Activated CD8-positive, alpha-beta memory T cell treated with anti-CD3 and anti-CD28 coated beads, Interleukin-2, amount 10 ng/mL, durations not matched to agents 7 days and 5 days (primary cell): ENCODE measurements at regions not wholly inside any gene's neighbourhood (a gene's known extent, or its start where the extent isn't known, plus 50 kb on each side); places are given as distances from the start of the nearest gene placed in this dataset.
"Not testable (repeated sequence)": the region's sequence is repeated elsewhere in the genome, so short reads cannot be mapped to it uniquely, and the experiment has no call there.

Experiments used
- ATAC-seq: fragments of 150-1000 bp; cut with Tn5 transposase; one replicate; pipeline ENCODE4 v1.10.0; 2021; ENCODE audit warnings: moderate library complexity
- CTCF ChIA-PET: fragments of 350-600 bp; sonication (Branson Sonifier 250); formaldehyde crosslinking; loops from one replicate; lab custom pipeline; 2021; ENCODE audit warnings: antibody characterized with exemption; lab: Charles Lee
- DNase-seq: peaks from one replicate; pipeline ENCODE4 v3.0.0-alpha.2; 2020
- H3K27ac Mint-ChIP-seq: one replicate; pipeline ENCODE4 v1.8.0; 2021; ENCODE audit warnings: mild to moderate bottlenecking, mixed read lengths
- H3K27me3 Mint-ChIP-seq: one replicate; pipeline ENCODE4 v1.8.0; 2021; ENCODE audit warnings: mixed read lengths
- H3K36me3 Mint-ChIP-seq: one replicate; pipeline ENCODE4 v1.8.0; 2021; ENCODE audit warnings: mild to moderate bottlenecking, mixed read lengths
- H3K4me1 Mint-ChIP-seq: one replicate; pipeline ENCODE4 v1.8.0; 2021; ENCODE audit warnings: mixed read lengths
- H3K4me3 Mint-ChIP-seq: one replicate; pipeline ENCODE4 v1.8.0; 2021; ENCODE audit warnings: mild to moderate bottlenecking, moderate library complexity, mixed read lengths
- H3K9me3 Mint-ChIP-seq: one replicate; pipeline ENCODE4 v1.8.0; 2022; ENCODE audit warnings: low read depth, mixed read lengths

DNA sequence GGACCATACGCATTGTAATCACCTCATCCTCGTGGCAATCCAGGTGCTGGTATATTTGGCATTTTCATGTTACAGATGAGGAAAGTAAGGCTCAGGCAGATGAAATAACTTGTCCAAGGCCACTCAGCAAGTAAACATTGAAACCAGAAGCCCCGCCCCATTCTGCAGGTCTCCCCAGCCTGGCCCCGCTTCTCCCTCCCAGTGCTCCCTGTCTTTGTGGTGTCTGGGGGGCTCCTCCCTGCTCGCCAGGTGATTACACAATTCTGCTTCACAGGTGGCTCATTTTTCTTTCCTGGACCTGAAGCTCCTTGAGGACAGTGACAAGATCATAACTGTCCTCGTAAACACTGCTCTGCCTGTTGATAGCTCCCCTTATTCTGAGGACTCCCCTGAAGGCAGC is 531.5 kb upstream of the B3GAT1 start:
- ATAC-seq: no peak

DNA sequence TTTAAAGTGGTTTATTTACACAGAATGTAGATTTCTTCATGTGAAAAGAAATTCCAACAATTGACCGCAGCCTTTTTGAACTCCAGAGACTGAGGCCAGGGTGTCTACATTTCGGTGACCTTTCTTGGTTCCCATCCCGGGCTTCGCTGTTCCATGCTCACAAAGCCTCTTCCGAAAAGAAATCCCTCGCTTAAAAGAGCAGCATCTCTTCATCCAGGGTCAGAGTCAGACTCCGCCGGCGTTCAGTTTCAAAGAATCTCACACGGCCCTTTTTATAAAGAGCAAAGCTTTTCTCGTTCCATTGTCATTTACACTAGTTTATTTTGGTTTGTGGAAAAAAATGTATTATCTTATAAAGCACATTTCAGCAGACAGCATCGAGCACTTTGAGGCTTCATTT is 530.6 kb upstream of the B3GAT1 start:
- Mint-ChIP-seq H3K27me3 (peaks cover 2% of the 10 kb centered on the region), H3K4me3 (no peak overlapping the region), H3K9me3 (no peaks in the 10 kb centered on the region), H3K27ac (no peak overlapping the region), H3K4me1 (no peaks in the 10 kb centered on the region), H3K36me3 (no peaks in the 10 kb centered on the region)
- DNase-seq (no peak), ATAC-seq (no peak)
- CTCF ChIA-PET: no interaction called here

More for the DNA sequence above, 531.5 kb upstream of the B3GAT1 start:
- H3K27me3 Mint-ChIP-seq: peaks cover 2% of the 10 kb centered on the region
- H3K27ac Mint-ChIP-seq: no peak overlapping the region
- no peak overlapping the region for H3K4me3 Mint-ChIP-seq
- H3K9me3 Mint-ChIP-seq: no peaks in the 10 kb centered on the region
- H3K36me3 Mint-ChIP-seq: no peaks in the 10 kb centered on the region
- CTCF ChIA-PET: no interaction called here
- DNase-seq: no peak
- H3K4me1 Mint-ChIP-seq: no peaks in the 10 kb centered on the region

DNA sequence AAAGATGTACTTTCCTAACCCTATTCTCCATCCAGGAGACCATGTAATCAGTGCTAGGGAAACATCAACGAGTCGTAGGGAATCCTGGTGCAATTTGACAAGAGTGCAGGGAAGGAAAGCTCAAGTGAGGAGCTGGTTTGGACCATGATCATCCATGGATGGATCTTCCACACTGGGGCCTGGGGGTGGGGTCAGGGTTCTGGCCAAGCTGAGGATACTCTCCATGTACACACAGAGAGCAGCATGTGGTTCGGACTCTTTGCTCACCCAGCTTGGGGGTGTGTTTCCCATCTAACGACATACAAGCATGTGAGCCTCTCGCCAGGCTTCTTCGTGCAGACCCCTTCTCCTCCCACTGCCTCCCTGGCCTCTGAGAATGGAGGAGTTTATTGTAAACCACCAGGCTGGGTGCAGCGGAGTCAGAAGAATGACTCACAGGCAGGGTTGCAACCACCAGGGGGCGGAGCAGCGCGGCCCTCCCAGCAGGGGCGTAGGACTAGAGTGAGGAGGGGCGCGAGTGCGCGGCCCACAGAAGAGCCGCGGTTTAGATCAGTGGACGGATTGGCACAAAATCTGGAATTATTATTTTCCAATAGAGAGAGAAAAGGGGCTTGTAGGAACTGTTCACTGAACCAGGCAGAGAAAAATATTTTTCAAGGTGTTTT is 530.0 kb upstream of the B3GAT1 start:
- H3K9me3 Mint-ChIP-seq, DNase-seq, H3K27ac Mint-ChIP-seq, H3K4me1 Mint-ChIP-seq, H3K36me3 Mint-ChIP-seq, CTCF ChIA-PET, H3K27me3 Mint-ChIP-seq, ATAC-seq, H3K4me3 Mint-ChIP-seq: not testable (repeated sequence)

DNA sequence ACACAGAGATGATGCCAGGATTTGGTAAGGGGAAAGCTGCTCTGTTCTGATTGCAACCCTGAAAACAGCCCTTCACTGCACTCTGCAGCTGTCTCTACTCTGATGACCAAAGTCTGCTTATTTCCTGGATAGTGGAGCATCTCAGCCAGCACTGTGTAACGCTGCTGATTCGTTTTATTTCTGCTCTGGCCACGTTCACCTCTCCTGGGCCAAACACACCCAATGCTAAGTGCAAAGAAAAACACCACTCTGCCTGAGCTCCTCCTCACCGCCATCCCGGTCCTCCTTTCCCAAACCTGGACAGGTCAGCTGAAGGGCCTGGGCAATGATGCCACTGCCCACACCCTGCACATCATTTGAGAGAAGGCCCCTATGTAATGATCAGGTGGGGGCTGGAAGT is 529.3 kb upstream of the B3GAT1 start:
- CTCF ChIA-PET: no interaction called here
- DNase-seq (no peak), ATAC-seq (no peak)
- no peaks in the 10 kb centered on the region for H3K36me3 Mint-ChIP-seq
- no peaks in the 10 kb centered on the region for H3K27me3 Mint-ChIP-seq
- no peak overlapping the region for H3K4me3 Mint-ChIP-seq
- no peaks in the 10 kb centered on the region for H3K9me3 Mint-ChIP-seq
- no peak overlapping the region for H3K27ac Mint-ChIP-seq
- H3K4me1 Mint-ChIP-seq: no peaks in the 10 kb centered on the region

DNA sequence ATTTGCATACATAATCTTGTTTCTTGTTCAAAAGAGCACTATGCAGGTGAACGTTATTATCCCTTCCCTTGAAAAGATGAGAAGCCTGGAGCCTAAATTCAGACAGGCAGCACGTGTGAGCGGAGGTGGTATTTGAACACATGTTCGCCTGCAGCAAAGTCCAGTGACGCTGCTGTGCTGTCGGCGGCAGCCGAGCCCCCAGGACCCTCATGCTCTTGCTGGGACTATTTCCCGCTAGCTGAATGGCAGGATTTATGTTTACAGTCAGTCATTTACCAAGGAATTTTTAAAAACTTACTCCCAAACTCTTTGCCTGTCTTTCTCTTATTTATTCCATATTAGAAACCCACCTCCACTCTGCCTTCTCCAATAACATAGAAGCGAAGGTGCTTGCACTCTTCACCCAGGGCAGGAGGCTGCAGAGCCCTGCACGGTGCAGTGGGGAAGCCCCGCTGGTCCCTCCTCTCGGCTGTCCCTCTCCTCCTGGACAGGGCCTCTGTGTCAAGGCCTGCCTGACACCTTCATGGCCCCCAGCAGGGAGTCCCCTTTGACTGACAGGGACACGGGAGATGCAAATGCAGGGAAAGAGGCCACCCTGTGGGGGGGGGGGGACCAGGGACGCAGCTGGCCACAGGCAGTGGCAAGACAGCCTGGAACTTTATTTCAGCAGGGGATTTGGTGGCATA is 528.5 kb upstream of the B3GAT1 start:
- CTCF ChIA-PET: no interaction called here
- Mint-ChIP-seq H3K27ac (no peak overlapping the region), H3K9me3 (no peaks in the 10 kb centered on the region), H3K36me3 (no peaks in the 10 kb centered on the region), H3K4me1 (no peaks in the 10 kb centered on the region), H3K27me3 (no peaks in the 10 kb centered on the region), H3K4me3 (no peak overlapping the region)
- no peak for ATAC-seq
- DNase-seq: no peak

DNA sequence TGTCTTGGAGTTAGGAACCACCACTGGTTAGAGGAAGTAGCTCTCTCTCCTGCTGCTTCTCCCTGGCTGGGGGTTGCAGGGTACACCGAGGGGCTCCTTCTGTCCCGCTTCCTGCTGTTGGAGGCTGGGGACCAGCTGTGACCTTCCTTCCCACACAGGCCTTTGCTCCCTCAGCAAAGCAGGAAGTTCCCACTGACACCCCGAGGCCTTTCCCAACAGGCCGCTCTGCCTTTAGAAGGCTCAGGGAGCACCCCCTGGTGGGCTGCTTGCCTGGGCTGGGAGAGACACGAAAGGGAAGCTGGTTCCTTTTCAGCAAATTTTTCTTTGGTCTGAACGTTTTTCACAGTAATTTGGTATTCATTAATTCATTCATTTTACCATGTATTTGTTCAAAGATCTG is 527.9 kb upstream of the B3GAT1 start:
- DNase-seq (no peak), ATAC-seq (no peak)
- no peak overlapping the region for H3K27ac Mint-ChIP-seq
- H3K36me3 Mint-ChIP-seq: no peaks in the 10 kb centered on the region
- H3K4me1 Mint-ChIP-seq: no peaks in the 10 kb centered on the region
- CTCF ChIA-PET: no interaction called here
- no peaks in the 10 kb centered on the region for H3K9me3 Mint-ChIP-seq
- H3K27me3 Mint-ChIP-seq: no peaks in the 10 kb centered on the region
- H3K4me3 Mint-ChIP-seq: no peak overlapping the region

DNA sequence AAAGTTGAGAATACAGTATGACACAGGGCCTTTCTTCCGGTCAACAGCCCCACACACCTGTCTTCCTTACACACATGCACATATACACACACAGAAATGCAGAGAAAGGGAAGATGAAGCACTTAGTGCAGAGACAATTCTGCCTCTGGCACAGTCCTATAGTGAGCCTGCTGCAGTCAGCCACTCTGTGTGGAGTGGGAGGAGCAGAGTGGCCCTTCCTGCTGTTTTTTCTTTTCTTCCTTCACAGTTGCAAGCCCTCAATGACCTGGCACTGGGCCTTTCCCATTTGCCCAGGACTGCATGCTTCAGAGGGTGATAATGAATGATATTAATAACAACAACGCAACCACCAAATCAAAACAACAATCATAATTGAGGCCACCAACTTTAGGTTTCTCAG is 527.0 kb upstream of the B3GAT1 start:
- Mint-ChIP-seq H3K27ac (no peak overlapping the region), H3K36me3 (no peaks in the 10 kb centered on the region), H3K27me3 (no peaks in the 10 kb centered on the region), H3K9me3 (no peaks in the 10 kb centered on the region), H3K4me3 (no peak overlapping the region), H3K4me1 (no peaks in the 10 kb centered on the region)
- ATAC-seq: no peak
- CTCF ChIA-PET: no interaction called here
- no peak for DNase-seq

DNA sequence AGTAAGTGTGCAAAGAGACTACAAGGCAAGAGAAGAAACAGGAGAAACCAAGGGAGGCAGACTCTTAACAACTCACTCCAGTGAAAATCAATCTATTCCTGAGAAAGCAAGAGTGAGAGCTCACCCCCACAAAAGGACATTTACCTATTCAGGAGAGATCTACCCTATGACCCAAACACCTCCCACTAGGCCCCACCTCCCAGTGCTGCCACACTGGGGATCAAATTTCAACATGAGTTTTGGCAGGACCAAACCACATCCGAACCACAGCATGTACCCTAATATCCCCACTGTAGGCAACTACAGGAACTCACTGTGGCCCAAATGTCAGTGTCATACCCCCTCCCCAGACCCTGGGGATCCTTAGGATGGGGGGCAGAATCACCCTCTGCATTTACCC is 526.2 kb upstream of the B3GAT1 start:
- Mint-ChIP-seq H3K36me3 (no peaks in the 10 kb centered on the region), H3K4me1 (no peaks in the 10 kb centered on the region), H3K27ac (no peak overlapping the region), H3K4me3 (no peak overlapping the region), H3K27me3 (peaks cover 2% of the 10 kb centered on the region), H3K9me3 (no peaks in the 10 kb centered on the region)
- DNase-seq (no peak), ATAC-seq (no peak)
- CTCF ChIA-PET: no interaction called here

DNA sequence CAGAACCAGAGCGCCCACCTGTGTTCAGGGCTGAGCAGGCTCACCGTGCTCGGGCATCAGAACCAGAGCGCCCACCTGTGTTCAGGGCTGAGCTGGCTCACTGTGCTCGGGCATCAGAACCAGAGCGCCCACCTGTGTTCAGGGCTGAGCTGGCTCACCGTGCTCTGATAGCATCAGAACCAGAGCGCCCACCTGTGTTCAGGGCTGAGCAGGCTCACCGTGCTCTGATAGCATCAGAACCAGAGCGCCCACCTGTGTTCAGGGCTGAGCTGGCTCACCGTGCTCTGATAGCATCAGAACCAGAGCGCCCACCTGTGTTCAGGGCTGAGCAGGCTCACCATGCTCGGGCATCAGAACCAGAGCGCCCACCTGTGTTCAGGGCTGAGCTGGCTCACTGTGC is 525.2 kb upstream of the B3GAT1 start:
- H3K4me1 Mint-ChIP-seq, DNase-seq, H3K4me3 Mint-ChIP-seq, H3K36me3 Mint-ChIP-seq, H3K9me3 Mint-ChIP-seq, H3K27ac Mint-ChIP-seq, H3K27me3 Mint-ChIP-seq, CTCF ChIA-PET, ATAC-seq: not testable (repeated sequence)

DNA sequence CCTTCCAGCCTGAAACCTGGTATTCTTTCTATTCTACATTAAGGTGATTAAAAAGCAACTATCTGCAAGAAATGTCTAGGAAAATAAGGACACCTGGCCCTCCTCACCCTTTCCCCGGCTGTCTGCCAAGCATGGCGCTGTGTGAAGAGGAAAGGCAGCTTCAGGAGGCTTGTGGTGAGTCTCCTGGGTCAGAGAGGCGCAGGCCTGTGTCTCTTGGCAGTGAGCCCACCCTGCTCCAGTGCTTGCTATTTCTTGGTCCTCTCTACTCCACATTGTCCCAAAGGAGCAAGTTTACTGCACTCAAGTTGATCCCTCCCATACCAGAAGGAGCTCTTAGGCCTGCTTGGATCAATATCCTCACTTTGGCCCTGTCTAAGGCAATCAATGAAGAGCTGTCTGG is 520.7 kb upstream of the B3GAT1 start:
- Mint-ChIP-seq H3K36me3 (no peaks in the 10 kb centered on the region), H3K4me3 (no peak overlapping the region), H3K4me1 (no peaks in the 10 kb centered on the region), H3K27ac (no peak overlapping the region), H3K27me3 (peaks cover 2% of the 10 kb centered on the region), H3K9me3 (peaks cover under 1% of the 10 kb centered on the region)
- ATAC-seq (no peak), DNase-seq (no peak)
- CTCF ChIA-PET: no interaction called here

DNA sequence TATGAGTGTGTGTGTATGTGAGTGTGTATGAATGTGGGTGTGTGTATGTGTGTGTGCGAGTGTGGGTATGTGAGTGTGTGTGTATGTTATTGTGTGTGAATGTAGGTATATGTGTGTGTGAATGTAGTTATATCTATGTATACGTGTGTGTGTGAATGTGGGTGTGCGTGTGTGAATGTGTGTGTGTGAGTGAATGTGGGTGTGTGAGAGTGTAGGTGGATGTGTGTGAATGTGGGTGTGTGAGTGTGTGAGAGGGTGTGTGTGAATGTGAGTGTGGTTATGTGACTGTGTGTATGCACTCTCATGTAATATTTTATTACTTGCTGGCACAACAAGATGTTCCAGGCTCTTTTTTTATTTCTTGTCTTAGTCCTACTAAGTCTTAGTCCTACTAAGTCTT is 513.4 kb upstream of the B3GAT1 start:
- DNase-seq (no peak), ATAC-seq (no peak)
- peaks cover 5% of the 10 kb centered on the region for H3K9me3 Mint-ChIP-seq
- H3K4me1 Mint-ChIP-seq: no peaks in the 10 kb centered on the region
- no peak overlapping the region for H3K4me3 Mint-ChIP-seq
- no peaks in the 10 kb centered on the region for H3K36me3 Mint-ChIP-seq
- H3K27me3 Mint-ChIP-seq: peaks cover 6% of the 10 kb centered on the region
- CTCF ChIA-PET: no interaction called here
- H3K27ac Mint-ChIP-seq: no peak overlapping the region

DNA sequence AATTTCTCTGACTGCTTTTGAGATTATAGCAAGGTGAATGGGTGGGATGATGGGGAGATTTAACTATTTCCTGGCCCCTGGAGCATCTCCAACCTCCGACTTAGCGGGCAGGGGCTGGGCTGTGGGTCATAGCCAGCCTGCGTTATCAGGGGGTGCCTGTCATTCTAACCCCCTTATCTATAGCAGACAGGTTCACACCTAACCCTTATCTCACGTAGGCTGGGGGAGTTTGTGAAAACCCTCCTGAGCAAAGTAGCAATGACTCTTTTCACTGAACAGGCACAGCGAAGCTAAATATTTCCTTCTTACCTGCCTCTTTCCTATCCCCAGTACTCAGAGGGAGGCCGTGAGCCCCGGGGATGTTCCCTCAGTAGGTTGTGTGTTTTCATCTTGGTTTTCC is 511.4 kb upstream of the B3GAT1 start:
- H3K4me3 Mint-ChIP-seq: no peak overlapping the region
- H3K36me3 Mint-ChIP-seq: no peaks in the 10 kb centered on the region
- peaks cover 5% of the 10 kb centered on the region for H3K9me3 Mint-ChIP-seq
- no peak for DNase-seq
- no peak for ATAC-seq
- H3K4me1 Mint-ChIP-seq: no peaks in the 10 kb centered on the region
- no peak overlapping the region for H3K27ac Mint-ChIP-seq
- CTCF ChIA-PET: no interaction called here
- peaks cover 12% of the 10 kb centered on the region for H3K27me3 Mint-ChIP-seq

DNA sequence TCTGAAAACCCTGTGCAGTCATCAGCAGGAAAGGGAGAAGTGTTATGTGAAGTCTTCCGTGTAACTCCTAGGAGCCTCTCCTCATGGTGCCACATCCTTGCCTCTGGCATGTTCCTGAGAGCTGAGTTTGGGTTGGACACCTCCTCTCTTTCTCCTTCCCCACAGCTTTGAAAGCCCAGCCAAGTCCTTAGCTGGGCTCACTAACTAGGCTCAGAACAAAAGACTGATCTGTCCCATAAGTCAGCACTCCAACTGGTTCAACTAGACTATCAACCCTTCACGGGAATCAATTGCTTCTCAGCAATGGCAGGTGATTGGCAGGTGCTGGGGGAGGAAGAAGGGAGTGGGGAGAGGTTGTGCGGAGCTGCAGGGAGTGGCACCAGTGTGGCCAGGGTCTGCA is 509.9 kb upstream of the B3GAT1 start:
- H3K27me3 Mint-ChIP-seq: peaks cover 12% of the 10 kb centered on the region
- ATAC-seq: no peak

DNA sequence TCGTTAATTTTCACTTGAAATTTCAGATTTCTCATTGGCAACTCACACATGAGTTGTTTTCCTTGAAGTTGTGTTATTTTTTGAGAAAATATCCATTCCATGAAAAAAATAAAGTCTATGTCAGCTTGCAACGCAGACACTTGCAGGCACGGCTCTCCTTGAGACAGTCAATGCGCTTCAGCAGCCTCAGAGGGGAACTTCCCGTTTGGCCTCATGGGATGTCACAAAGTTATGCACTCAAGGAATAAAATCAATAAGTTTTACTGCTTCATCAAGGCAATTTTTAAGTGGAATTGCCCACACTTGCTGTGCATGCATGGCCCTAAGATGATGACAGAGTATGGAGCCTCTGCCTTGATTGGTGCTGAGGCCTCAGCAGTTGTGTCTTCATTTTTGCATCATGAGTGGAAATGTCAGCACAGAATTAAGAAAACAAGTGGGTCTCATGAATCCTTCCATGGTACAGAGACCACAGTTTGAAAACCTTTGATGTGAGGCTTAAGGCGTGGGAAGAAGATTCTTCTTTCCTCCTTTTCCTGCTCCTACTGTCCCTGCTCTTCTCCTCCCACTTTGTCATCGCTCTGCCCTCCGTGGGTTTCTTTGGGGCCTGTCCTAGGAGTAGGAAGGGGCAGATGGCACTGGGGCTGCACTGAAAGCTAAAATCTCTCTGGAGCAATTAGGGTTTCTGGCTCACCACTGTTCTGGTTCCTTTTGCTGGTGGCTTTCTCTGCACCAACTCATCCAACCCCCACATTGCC is 509.0 kb upstream of the B3GAT1 start:
- H3K9me3 Mint-ChIP-seq: peaks cover 3% of the 10 kb centered on the region
- H3K36me3 Mint-ChIP-seq: no peaks in the 10 kb centered on the region
- H3K27ac Mint-ChIP-seq: no peak overlapping the region
- ATAC-seq (no peak), DNase-seq (no peak)
- H3K4me1 Mint-ChIP-seq: no peaks in the 10 kb centered on the region
- peaks cover 12% of the 10 kb centered on the region for H3K27me3 Mint-ChIP-seq
- no peak overlapping the region for H3K4me3 Mint-ChIP-seq
- CTCF ChIA-PET: no interaction called here

More for the DNA sequence above, 509.9 kb upstream of the B3GAT1 start:
- Mint-ChIP-seq H3K4me1 (no peaks in the 10 kb centered on the region), H3K4me3 (no peak overlapping the region), H3K27ac (no peak overlapping the region), H3K36me3 (no peaks in the 10 kb centered on the region), H3K9me3 (peaks cover 3% of the 10 kb centered on the region)
- DNase-seq: no peak
- CTCF ChIA-PET: no interaction called here
